ENCODE measurements at regions not wholly inside any gene's neighbourhood (a gene's known extent, or its start where the extent isn't known, plus 50 kb on each side); places are given as distances from the start of the nearest gene placed in this dataset.

DNA sequence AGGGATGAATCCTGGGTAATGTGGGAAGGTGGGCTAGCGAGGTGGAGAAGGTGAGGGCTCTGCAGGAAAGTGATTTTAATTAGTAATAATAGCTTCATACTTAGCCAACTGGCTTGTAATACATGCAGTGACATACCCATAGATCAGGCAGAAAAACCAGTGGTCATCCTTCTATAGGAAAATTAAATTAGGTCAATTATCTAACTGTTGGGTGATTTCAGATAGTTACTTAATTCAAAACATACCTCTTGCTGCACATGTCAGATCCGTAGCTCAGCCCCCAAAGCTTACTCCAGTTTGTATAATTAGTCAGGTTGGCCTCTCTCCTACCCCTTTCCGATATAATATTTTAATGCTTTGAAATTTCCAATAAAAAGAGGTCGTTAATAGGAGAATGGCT, 137.0 kb downstream of the TMEM114 start (continued):
- TF ChIP-seq, protein P1, sequence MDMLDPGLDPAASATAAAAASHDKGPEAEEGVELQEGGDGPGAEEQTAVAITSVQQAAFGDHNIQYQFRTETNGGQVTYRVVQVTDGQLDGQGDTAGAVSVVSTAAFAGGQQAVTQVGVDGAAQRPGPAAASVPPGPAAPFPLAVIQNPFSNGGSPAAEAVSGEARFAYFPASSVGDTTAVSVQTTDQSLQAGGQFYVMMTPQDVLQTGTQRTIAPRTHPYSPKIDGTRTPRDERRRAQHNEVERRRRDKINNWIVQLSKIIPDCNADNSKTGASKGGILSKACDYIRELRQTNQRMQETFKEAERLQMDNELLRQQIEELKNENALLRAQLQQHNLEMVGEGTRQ (IDR thresholded peaks at IDR 0.05; ENCODE audit: low read length), result no peak
- TF ChIP-seq CBX8 (IDR thresholded peaks at IDR 0.05; ENCODE audit: borderline replicate concordance, low read depth, low read length) (no peak), RAD21 (IDR thresholded peaks at IDR 0.05 in 1 of 2, conservative IDR thresholded peaks at IDR 0.05 in 1 of 2; ENCODE audit: low read depth in 2 of 2, low read length in 2 of 2) (no peak), EP300 (IDR thresholded peaks at IDR 0.05; ENCODE audit: borderline replicate concordance in 1 of 2, low read depth in 2 of 2, low read length in 2 of 2) (no peak), SIX5 (IDR thresholded peaks at IDR 0.05; ENCODE audit: low read depth, low read length) (no peak), ASH2L (IDR thresholded peaks at IDR 0.05; ENCODE audit: low read length) (no peak), YY1 (IDR thresholded peaks at IDR 0.05; ENCODE audit: low read depth, low read length) (no peak)
